Stimulated activated CD4-positive, alpha-beta T cell treated with anti-CD3 and anti-CD28 coated beads, Interleukin-1b, Interleukin-23, amount 100 ng/mL, for 24 hours (primary cell): ENCODE measurements at regions not wholly inside any gene's neighbourhood (a gene's known extent, or its start where the extent isn't known, plus 50 kb on each side); places are given as distances from the start of the nearest gene placed in this dataset.

Source experiments
- DNase-seq, 4 experiments: peaks; one replicate each; pipeline ENCODE4 v3.0.0-alpha.2; 2020; ENCODE audit warnings: low read depth in 4 of 4, low spot score in 1 of 4

DNA sequence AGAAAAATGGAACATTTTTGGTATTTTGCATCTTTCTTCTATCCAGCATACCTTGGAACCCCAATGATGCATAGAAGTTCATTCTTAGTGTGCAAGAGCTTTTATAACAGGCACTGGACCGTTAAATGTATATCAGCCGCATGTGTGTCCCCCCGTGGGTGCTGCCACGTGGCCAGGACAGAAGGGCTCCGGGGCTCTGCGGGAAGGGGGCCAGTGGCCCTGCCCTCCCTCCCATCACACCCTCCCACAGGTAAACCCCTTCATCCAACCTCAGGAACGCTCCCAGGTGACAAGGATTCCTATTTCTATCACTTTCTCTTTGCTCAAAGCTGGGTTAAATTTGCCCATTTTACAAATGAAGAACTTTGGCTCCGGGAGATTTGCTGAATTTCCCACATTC lies 393.4 kb upstream of the IRX4 start:
- DNase-seq, result no peak

- no peak for DNase-seq
Measured at GRCh38 chr5:2272755-2273154, 390.0 kb upstream of the IRX4 start.

- DNase-seq, result no peak
Measured at GRCh38 chr5:2272039-2272438, 389.3 kb upstream of the IRX4 start.

DNA sequence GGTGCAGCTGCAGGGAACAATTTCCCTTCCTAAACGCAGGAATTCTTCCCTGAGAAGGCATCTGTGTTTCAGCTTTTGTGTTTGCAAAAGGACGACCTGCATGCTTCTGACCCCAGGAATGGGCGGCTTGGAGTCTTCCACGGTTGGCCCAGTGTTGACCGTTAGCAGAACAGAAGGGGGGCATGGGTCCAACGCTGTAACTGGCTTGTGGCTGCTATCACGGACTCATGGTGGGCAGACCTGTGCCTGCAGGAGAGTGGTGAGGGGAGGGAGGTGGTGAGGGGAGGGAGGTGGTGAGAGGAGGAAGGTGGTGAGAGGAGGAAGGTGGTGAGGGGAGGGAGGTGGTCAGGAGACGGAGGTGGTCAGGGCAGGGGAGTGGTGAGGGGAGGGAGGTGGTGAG lies 388.6 kb upstream of the IRX4 start:
- DNase-seq, result no peak

DNA sequence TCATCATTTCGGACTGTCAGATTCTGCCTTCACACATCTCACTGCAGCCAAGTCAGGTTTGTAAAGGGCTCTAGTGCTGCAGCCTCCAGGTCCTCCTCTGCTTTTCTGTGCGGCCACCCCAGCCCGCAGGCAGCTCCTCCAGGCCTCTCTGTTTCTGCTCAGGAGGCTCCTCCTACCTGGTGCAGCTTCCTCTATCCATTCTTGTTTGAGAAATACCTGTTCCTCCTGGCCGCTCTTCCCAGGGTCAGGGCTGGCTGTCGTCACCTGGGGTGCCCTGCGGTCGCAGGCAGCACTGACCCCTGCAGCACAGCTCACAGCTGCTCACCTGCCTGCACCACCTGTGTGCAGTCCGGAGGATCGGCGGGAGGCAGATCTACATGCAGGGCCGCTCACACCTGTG lies 387.7 kb upstream of the IRX4 start:
- DNase-seq, result no peak

GRCh38 chr5:2269656-2270055 lies 386.9 kb upstream of the IRX4 start:
- DNase-seq, result no peak

- no peak for DNase-seq
Measured at GRCh38 chr5:2267991-2268390, 385.3 kb upstream of the IRX4 start.

GRCh38 chr5:2266641-2267240 lies 384.0 kb upstream of the IRX4 start:
- no peak for DNase-seq

DNA sequence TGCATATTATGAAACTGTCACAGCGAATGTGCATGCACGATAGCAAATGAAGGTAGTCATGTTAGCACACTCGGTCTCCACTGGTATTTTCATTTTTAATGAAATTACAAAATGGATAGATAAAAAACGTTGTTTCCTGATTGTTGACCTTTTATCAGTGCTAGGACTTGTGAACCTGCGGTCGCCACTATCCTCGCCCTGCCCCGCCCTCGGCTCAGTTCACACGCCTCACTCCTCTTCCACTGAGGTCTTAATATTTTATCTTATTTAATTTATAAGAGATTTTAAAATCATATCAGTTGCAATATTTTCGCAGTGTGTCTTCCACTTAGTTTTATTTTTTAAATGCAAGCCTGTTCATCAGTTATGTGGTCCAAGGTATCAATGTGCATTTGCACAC lies 382.6 kb upstream of the IRX4 start:
- no peak for DNase-seq

DNA sequence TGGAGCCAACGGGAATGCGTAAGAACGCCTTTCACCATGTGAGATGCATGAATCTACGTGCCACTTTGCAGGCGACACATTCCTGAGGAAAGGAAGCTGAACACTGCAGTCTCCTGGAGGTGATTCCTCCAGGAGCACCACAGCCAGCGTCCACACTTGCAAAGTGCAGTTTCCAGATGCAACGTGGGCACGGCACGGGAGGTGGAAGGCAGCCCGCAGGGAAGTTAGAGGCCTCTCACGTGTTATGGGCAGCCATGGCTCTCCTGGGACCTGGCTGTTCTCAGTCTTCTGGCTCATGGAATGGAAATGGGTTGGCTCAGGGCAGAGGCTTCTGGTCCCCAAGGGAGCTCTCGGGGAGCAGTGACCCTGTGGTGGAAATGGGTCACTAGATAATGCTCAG lies 381.0 kb upstream of the IRX4 start:
- no peak for DNase-seq

- DNase-seq, result no peak
Measured at GRCh38 chr5:2262620-2263019, 379.9 kb upstream of the IRX4 start.

GRCh38 chr5:2261004-2261703 lies 378.4 kb upstream of the IRX4 start:
- no peak for DNase-seq

- no peak for DNase-seq
Measured at GRCh38 chr5:2260211-2261003, 377.7 kb upstream of the IRX4 start.

DNA sequence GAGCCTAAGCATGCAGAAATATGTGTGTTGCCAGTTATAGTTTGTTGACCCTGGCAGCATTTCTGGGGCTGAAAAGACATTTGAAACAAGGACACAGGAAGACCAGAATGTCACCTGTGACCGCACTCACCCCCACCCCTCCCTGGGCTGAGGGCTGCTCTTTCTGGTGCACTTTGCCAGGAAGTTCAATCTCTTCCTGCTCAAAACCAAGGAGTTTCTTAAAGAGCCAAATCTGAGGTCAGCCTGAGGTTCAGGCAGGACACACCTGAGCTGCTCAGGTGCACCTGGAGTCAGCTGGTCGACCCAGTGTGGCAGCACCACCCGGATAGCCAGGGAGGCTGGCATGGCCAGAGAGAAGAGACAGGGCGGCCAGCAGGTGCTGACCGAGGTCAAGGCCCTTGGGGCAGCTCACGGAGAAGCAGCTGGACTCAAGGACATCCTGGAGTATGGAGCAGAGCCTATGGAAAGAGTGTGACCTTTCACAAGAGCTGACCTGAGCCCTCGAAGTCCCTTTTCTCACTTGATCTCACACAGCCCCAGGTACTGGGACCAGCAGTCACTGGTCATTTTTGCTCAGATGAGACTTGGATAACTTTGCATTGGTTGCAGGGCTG lies 376.9 kb upstream of the IRX4 start:
- DNase-seq, result no peak

- DNase-seq, result no peak
Measured at GRCh38 chr5:2258861-2259260, 376.1 kb upstream of the IRX4 start.

GRCh38 chr5:2257326-2258244 lies 374.9 kb upstream of the IRX4 start:
- no peak for DNase-seq

DNA sequence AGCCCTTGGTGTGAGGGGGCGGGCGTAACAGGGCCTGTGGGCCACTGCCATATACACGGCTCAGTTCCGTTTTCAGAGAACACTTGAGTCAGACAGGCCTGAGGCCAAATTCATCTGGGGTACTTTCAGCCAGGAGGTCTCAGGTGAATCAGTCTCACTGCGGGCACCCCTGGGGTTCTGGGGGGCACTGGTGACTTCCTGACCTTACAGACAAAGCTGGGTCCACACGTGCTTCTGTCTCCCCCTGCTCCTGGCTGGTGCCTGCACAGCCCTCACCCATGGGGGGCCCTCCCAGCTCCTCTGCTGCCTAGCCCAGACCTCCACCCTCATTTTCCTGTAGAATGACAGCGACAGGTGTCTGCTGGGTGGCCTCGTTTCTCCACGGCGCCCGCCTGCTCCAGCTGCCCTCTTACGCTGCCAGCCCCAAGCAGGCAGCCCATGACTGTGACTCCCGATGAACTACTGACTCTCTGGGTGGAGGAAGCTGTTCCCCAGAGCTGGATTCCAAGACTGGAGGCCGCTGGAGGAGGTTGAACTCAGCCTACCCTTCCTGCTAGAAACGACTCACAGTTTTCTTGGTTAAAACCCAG lies 374.1 kb upstream of the IRX4 start:
- DNase-seq, result no peak

GRCh38 chr5:2255915-2256690 lies 373.4 kb upstream of the IRX4 start:
- no peak for DNase-seq

DNA sequence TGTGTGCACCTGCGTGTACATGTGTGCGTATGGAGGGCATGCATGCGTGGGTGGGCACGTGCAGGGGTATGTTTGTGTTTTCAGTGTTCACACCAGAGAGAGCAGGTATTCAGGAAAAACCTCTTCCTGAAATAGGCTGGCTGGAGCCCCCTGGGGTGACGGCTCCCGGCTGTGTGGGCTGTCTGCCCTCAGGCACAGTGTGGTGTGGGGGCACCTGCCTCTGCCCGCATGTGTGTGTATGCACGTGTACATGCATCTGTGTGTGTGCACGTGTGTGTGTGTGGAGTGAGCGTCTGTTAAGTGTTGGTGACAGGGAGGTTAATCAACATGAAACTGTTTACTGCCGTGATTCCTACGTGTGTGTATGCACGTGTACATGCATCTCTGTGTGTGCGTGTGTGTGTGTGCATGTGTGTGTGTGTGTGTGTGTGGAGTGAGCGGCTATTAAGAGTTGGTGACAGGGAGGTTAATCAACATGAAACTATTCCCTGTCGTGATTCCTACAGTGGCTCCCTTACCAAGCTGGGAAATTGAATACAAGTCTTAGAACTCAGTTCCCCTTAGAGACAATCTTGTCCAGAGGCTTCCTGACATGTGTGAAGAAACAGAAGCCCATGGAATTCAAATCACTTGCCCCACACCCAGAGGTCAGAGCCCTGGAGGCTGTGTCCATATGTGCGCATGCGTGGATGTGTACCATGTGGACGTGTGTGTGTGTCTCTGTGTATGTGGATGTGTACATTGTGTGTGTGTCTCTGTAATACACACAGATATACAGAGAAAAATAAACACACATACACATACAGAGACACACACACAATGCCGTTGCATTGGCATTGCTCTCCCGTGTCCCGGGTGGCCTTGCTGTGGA lies 372.4 kb upstream of the IRX4 start:
- no peak for DNase-seq
